OCI-LY7 (cell line): ENCODE measurements at regions not wholly inside any gene's neighbourhood (a gene's known extent, or its start where the extent isn't known, plus 50 kb on each side); places are given as distances from the start of the nearest gene placed in this dataset.

Source experiments
- BruUV-seq: library from RNA; stranded (reverse); fragments of 400-500 nt; replicated peaks from 2 replicates; lab custom pipeline; 2021; lab: Mats Ljungman, UMichigan
- CTCF ChIA-PET: fragments of 300-600 bp; sonication (Branson Sonifier 250); formaldehyde crosslinking; loops from one replicate; lab custom pipeline; 2022; ENCODE audit warnings: antibody characterized with exemption; ENCODE audit not compliant: unreplicated experiment; lab: Charles Lee
- POLR2A ChIA-PET: fragments of 300-600 bp; sonication (Branson Sonifier 250); formaldehyde crosslinking; loops from one replicate; lab custom pipeline; 2022; ENCODE audit warnings: antibody characterized with exemption; lab: Charles Lee
- DNase-seq: peaks from one replicate; pipeline ENCODE4 v3.0.0-alpha.2; 2015; ENCODE audit warnings: low spot score
- H2AFZ ChIP-seq: fragments of 200-600 bp; sonication (generic), shearing (Covaris generic); 2 replicates; pipeline ENCODE4 v1.6.1; 2014; ENCODE audit warnings: mild to moderate bottlenecking, antibody characterized with exemption, low read length, moderate library complexity
- H3K27ac ChIP-seq: fragments of 200-600 bp; sonication (generic); 2 replicates; pipeline ENCODE4 v1.5.1; 2014; ENCODE audit warnings: mixed run types, low read depth, mild to moderate bottlenecking, moderate library complexity, low read length, inconsistent platforms; ENCODE audit not compliant: poor library complexity, severe bottlenecking
- H3K36me3 ChIP-seq: fragments of 200-600 bp; sonication (generic); 2 replicates; pipeline ENCODE4 v1.6.1; 2014; ENCODE audit warnings: mild to moderate bottlenecking, antibody characterized with exemption, low read length, moderate library complexity, mixed read lengths; ENCODE audit not compliant: insufficient read depth
- H3K4me1 ChIP-seq: fragments of 200-600 bp; sonication (generic); 2 replicates; pipeline ENCODE4 v1.5.1; 2014; ENCODE audit warnings: mild to moderate bottlenecking, low read length; ENCODE audit not compliant: insufficient read depth, poor library complexity, severe bottlenecking
- H3K4me2 ChIP-seq: fragments of 200-600 bp; sonication (generic); 2 replicates; pipeline ENCODE4 v1.6.1; 2014; ENCODE audit warnings: mild to moderate bottlenecking, low read length
- H3K4me3 ChIP-seq: fragments of 200-600 bp; sonication (generic); 2 replicates; pipeline ENCODE4 v1.5.1; 2014; ENCODE audit warnings: mild to moderate bottlenecking, low read depth, low read length; ENCODE audit not compliant: poor library complexity, severe bottlenecking
- H3K79me2 ChIP-seq: fragments of 200-600 bp; sonication (generic); 2 replicates; pipeline ENCODE4 v1.6.1; 2016; ENCODE audit warnings: low read depth, mild to moderate bottlenecking, low read length, moderate library complexity, mixed read lengths; ENCODE audit not compliant: insufficient read depth
- H3K9me2 ChIP-seq: fragments of 200-600 bp; sonication (generic); 2 replicates; pipeline ENCODE4 v1.6.1; 2016; ENCODE audit warnings: mild to moderate bottlenecking, low read length, mixed read lengths; ENCODE audit not compliant: insufficient read depth
- H3K9me3 ChIP-seq: fragments of 200-600 bp; sonication (generic); 2 replicates; pipeline ENCODE4 v1.6.1; 2014; ENCODE audit warnings: mild to moderate bottlenecking, mixed run types, low read length, mixed read lengths
- H4K20me1 ChIP-seq: fragments of 200-600 bp; sonication (generic); 2 replicates; pipeline ENCODE4 v1.6.1; 2014; ENCODE audit warnings: mild to moderate bottlenecking, antibody characterized with exemption, low read length, moderate library complexity, mixed read lengths; ENCODE audit not compliant: insufficient read depth
- EZH2phosphoT487 ChIP-seq: fragments of 200-600 bp; sonication (generic); IDR thresholded peaks from 2 replicates; pipeline ENCODE4 v1.6.1; 2018; ENCODE audit warnings: low read depth, borderline replicate concordance, mild to moderate bottlenecking, mixed run types, antibody characterized with exemption, low read length, moderate library complexity, mixed read lengths
- intact Hi-C: fragments of 100-400 bp; cut with micrococcal nuclease; formaldehyde crosslinking; loops from one replicate; pipeline ENCODE4 v1.10.0; 2022; ENCODE audit not compliant: unreplicated experiment
- TF ChIP-seq, protein P1 (sequence below): fragments of 200-600 bp; sonication (generic); conservative IDR thresholded peaks from 2 replicates; pipeline ENCODE4 v1.5.1; 2014; ENCODE audit warnings: mild to moderate bottlenecking, antibody characterized with exemption, low read length, moderate library complexity, mixed read lengths

DNA sequence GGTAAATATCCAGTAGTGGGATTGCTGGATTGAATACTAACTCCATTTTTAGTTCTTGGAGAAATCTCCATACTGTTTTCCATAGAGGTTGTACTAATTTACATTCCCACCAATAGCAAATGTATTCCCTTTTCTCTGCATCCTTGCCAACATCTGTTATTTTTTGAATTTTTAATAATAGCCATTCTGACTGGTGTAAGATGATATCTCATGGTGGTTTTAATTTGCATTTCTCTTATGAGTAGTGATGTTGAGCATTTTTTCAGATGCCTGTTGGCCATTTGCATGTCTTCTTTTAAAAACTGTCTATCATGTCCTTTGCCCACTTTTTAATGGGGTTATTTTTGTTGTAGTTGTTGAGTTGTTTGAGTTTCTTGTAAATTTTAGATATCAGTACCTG, 253.2 kb downstream of the HAO1 start:
- Histone ChIP-seq H3K9me2 (no peaks in the 10 kb centered on the region), H3K4me1 (peaks cover 19% of the 10 kb centered on the region), H3K4me2 (peak overlapping the region; percentile 34; the same call in 1 of the 2 replicates), H4K20me1 (no peaks in the 10 kb centered on the region), H2AFZ (peak overlapping the region; percentile 32; the same call in 1 of the 2 replicates), H3K4me3 (no peak overlapping the region), H3K27ac (no peak overlapping the region), H3K36me3 (no peaks in the 10 kb centered on the region; the same call in 1 of the 2 replicates), H3K9me3 (0 out of 2 replicates have a peak, but pooled peaks cover 4% of the 10 kb centered on the region), H3K79me2 (no peaks in the 10 kb centered on the region)
- intact Hi-C loops = loop anchor here (10.0 kb wide), 1 partner anchor 58 kb away; no protein-coding TSS in a partner anchor
- BruUV-seq = no TSS peak
- ChIA-PET CTCF (no interaction called here), POLR2A (interaction anchor here (0.7 kb wide), 1 partner anchor 10 kb away, joined by 3 read pairs; no protein-coding TSS in a partner anchor)
- DNase-seq = no peak
- TF ChIP-seq EZH2phosphoT487 = no peak
- TF ChIP-seq, protein P1, sequence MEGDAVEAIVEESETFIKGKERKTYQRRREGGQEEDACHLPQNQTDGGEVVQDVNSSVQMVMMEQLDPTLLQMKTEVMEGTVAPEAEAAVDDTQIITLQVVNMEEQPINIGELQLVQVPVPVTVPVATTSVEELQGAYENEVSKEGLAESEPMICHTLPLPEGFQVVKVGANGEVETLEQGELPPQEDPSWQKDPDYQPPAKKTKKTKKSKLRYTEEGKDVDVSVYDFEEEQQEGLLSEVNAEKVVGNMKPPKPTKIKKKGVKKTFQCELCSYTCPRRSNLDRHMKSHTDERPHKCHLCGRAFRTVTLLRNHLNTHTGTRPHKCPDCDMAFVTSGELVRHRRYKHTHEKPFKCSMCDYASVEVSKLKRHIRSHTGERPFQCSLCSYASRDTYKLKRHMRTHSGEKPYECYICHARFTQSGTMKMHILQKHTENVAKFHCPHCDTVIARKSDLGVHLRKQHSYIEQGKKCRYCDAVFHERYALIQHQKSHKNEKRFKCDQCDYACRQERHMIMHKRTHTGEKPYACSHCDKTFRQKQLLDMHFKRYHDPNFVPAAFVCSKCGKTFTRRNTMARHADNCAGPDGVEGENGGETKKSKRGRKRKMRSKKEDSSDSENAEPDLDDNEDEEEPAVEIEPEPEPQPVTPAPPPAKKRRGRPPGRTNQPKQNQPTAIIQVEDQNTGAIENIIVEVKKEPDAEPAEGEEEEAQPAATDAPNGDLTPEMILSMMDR = no peak

DNA sequence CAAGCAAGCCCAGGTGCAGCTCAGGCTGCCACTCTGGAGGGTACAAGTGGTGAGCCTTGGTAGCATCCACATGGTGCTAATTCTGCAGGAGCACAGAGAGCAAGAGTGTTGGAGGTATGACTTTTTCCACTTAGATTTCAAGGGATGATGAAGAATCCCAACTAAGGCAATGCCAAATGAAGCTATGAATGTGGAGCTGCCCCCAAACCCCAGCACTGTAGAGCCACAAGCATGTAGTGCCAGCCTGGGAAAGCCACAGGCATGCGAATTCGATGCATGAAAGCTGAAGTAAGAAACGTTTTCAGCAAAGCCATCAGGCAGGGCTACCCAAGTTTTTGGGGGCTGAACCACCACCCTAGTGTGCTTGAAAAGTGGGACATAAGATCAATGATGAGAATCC, 251.1 kb downstream of the HAO1 start:
- H3K4me1 ChIP-seq = peaks cover 19% of the 10 kb centered on the region
- intact Hi-C loops = loop anchor here (10.0 kb wide), 1 partner anchor 56 kb away; no protein-coding TSS in a partner anchor
- TF ChIP-seq, protein P1 = no peak
- no peak for TF ChIP-seq EZH2phosphoT487
- H2AFZ ChIP-seq = no peak overlapping the region
- no TSS peak for BruUV-seq
- no peaks in the 10 kb centered on the region; the same call in 1 of the 2 replicates for H3K36me3 ChIP-seq
- H3K9me2 ChIP-seq = no peaks in the 10 kb centered on the region
- ChIA-PET CTCF (no interaction called here), POLR2A (interaction anchor here (0.7 kb wide), 1 partner anchor 13 kb away, joined by 3 read pairs; no protein-coding TSS in a partner anchor)
- H3K27ac ChIP-seq = no peak overlapping the region
- H4K20me1 ChIP-seq = no peaks in the 10 kb centered on the region
- H3K9me3 ChIP-seq = 0 out of 2 replicates have a peak, but pooled peaks cover 4% of the 10 kb centered on the region
- DNase-seq = no peak
- H3K4me2 ChIP-seq = no peak overlapping the region
- no peak overlapping the region for H3K4me3 ChIP-seq
- H3K79me2 ChIP-seq = no peaks in the 10 kb centered on the region

DNA sequence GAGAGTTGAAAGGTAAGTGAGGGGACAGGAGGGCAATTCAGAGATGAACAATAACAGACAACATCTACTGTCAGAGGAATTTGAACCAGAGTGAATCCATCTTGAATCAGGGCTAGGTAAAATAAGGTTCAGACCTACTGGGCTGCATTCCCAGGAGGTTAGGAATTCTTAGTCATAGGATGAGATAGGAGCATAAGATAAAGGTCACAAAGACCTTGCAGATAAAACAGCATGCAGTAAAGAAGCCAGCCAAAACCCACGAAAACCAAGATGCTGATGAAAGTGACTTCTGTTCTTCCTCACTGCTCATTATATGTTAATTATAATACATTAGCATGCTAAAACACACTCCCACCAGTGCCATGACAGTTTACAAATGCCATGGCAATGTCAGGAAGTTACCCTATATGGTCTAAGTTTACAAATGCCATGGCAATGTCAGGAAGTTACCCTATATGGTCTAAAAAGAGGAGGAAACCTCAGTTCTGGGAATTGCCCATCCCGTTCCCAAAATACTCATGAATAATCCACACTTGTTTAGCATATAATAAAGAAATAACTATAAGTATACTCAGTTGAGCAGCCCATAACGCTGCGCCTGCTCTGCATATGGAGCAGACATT, 248.5 kb downstream of the HAO1 start:
- no peaks in the 10 kb centered on the region for H3K79me2 ChIP-seq
- BruUV-seq = no TSS peak

More for the DNA sequence above, 248.5 kb downstream of the HAO1 start:
- no peak overlapping the region for H3K27ac ChIP-seq
- H3K4me1 ChIP-seq = peaks cover 19% of the 10 kb centered on the region
- H3K9me2 ChIP-seq = no peaks in the 10 kb centered on the region
- no peak overlapping the region for H3K4me3 ChIP-seq
- H3K9me3 ChIP-seq = 0 out of 2 replicates have a peak, but pooled peaks cover 4% of the 10 kb centered on the region
- H4K20me1 ChIP-seq = no peaks in the 10 kb centered on the region
- no peak for TF ChIP-seq EZH2phosphoT487
- TF ChIP-seq, protein P1 = no peak
- CTCF ChIA-PET = no interaction called here
- H3K4me2 ChIP-seq = no peak overlapping the region
- intact Hi-C loops = no loop called here
- H3K36me3 ChIP-seq = no peaks in the 10 kb centered on the region; the same call in 1 of the 2 replicates
- DNase-seq = no peak
- 0 out of 2 replicates have a peak overlapping the region, but pooled peaks have one; percentile 3 for H2AFZ ChIP-seq
- POLR2A ChIA-PET = no interaction called here
